Lung (tissue), 11 donors: ENCODE measurements at regions not wholly inside any gene's neighbourhood (a gene's known extent, or its start where the extent isn't known, plus 50 kb on each side); places are given as distances from the start of the nearest gene placed in this dataset.

Experiments used
- ATAC-seq: fragments of 200-7000 bp; cut with Tn5 transposase; one replicate; pipeline ENCODE4 v1.9.1; 2020; ENCODE audit warnings: moderate number of reproducible peaks; ENCODE audit not compliant: insufficient read depth, low FRiP score
- DNase-seq, 3 donors: peaks; one replicate each; pipeline ENCODE4 v3.0.0-alpha.2; 2013 to 2017
- H3K27ac ChIP-seq, 2 donors: one replicate each; pipeline ENCODE4 v1.5.1; 2013; ENCODE audit warnings: mild to moderate bottlenecking in 2 of 2, moderate library complexity in 2 of 2, control low read depth in 1 of 2, inconsistent platforms in 1 of 2, low read depth in 1 of 2, low read length in 1 of 2
- H3K27me3 ChIP-seq, 3 donors: one replicate each; pipeline ENCODE4 v1.5.1; 2013; ENCODE audit warnings: low read length in 2 of 3; ENCODE audit not compliant: control insufficient read depth in 3 of 3, insufficient read depth in 3 of 3
- H3K36me3 ChIP-seq, 4 donors: one replicate each; pipeline ENCODE4 v1.5.1; 2013; ENCODE audit warnings: low read length in 4 of 4, mild to moderate bottlenecking in 1 of 4, moderate library complexity in 1 of 4; ENCODE audit not compliant: control insufficient read depth in 4 of 4, insufficient read depth in 4 of 4
- H3K4me1 ChIP-seq, 5 donors: one replicate each; pipeline ENCODE4 v1.5.1; 2013; ENCODE audit warnings: low read length in 5 of 5, mild to moderate bottlenecking in 2 of 5, moderate library complexity in 1 of 5; ENCODE audit not compliant: control insufficient read depth in 5 of 5, insufficient read depth in 5 of 5
- H3K4me3 ChIP-seq: one replicate; pipeline ENCODE4 v1.5.1; 2013; ENCODE audit warnings: mild to moderate bottlenecking, control low read depth, moderate library complexity
- H3K9ac ChIP-seq, 2 donors: one replicate each; pipeline ENCODE4 v1.5.1; 2013; ENCODE audit warnings: low read length in 2 of 2, control low read depth in 1 of 2; ENCODE audit not compliant: insufficient read depth in 1 of 2
- H3K9me3 ChIP-seq, 4 donors: one replicate each; pipeline ENCODE4 v1.5.1; 2013; ENCODE audit warnings: low read length in 3 of 4, mild to moderate bottlenecking in 1 of 4, moderate library complexity in 1 of 4; ENCODE audit not compliant: control insufficient read depth in 4 of 4, insufficient read depth in 3 of 4
- WGBS, 2 donors: extraction: QIAGEN DNeasy Blood & Tissue Kit; methylation state at CpG; one replicate each; pipeline ENCODE4 v1.1.7; 2013; 5-methylcytosine and 5-hydroxymethylcytosine counted together
- TF ChIP-seq, protein P1 (sequence below): IDR thresholded peaks from 2 replicates; pipeline ENCODE4 v1.5.1; 2012; ENCODE audit warnings: mild to moderate bottlenecking; ENCODE audit errors: control extremely low read depth, extremely low read depth
- donor health status: control.
- donor health status: control.
- donor health status: Bipolar disorder and iron deficiency.
- donor health status: healthy.
- donor health status: DM: yes; HTN: yes; CAD: no.

DNA sequence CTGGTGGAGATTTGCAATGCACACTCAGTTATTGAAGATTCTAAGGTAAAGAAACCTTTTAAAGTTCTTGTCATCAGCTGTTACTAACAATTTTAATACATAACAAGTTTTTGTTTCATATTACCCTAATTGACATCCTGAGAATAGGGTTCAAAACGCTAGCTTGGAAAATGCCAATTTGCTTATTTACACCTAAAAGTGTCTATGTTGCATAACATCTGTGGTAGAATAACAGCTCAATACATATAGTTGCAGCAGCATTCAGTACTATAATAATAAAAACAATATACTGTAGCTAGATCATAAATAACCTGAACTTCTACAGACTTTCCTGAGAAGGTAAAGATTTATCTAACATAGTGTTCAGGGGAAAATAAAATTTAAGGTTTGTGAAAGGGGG is 219.0 kb downstream of the OSR1 start:
- Histone ChIP-seq H3K27ac (no peak overlapping the region), H3K9me3 (peaks cover 0 to 4% (median 0%) of the 10 kb centered on the region in 4 donors), H3K4me1 (peaks cover 0 to 14% (median 0%) of the 10 kb centered on the region in 5 donors), H3K27me3 (no peaks in the 10 kb centered on the region), H3K4me3 (no peak overlapping the region), H3K36me3 (no peaks in the 10 kb centered on the region), H3K9ac (no peak overlapping the region)
- TF ChIP-seq, protein P1, sequence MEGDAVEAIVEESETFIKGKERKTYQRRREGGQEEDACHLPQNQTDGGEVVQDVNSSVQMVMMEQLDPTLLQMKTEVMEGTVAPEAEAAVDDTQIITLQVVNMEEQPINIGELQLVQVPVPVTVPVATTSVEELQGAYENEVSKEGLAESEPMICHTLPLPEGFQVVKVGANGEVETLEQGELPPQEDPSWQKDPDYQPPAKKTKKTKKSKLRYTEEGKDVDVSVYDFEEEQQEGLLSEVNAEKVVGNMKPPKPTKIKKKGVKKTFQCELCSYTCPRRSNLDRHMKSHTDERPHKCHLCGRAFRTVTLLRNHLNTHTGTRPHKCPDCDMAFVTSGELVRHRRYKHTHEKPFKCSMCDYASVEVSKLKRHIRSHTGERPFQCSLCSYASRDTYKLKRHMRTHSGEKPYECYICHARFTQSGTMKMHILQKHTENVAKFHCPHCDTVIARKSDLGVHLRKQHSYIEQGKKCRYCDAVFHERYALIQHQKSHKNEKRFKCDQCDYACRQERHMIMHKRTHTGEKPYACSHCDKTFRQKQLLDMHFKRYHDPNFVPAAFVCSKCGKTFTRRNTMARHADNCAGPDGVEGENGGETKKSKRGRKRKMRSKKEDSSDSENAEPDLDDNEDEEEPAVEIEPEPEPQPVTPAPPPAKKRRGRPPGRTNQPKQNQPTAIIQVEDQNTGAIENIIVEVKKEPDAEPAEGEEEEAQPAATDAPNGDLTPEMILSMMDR, result no peak
- WGBS, 2 donors, result 80 to 83% methylated on average over 1 of the region's 1 CpG
- no peak for ATAC-seq
- DNase-seq, result no peak

DNA sequence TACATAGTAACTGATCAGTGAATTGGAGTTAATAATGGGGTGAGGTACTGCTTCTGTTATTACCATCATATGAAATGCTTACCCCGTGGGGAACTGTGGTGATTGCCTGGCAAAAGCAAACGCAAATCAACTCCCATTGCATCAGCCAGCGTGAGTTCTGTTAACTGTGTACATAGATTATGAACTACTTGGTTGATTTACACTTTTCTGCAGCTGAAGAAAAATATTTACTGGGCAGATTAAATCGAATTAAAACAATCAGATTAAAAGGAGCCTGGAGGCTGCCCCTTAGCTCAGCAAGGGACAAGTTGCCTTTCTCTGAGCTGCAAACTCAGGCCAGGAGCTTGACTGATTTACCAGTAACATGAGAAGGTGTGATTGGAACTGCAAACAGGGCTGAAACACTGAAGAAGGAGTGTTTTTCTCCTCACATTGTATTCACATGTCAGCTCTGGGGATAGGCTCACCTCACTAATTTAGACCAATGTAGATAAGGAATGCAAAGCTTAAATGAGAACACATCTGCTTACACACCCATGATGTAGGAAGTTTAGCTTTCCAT is 220.1 kb downstream of the OSR1 start:
- H3K27ac ChIP-seq, result no peak overlapping the region
- DNase-seq (no peak), ATAC-seq (no peak)
- H3K4me1 ChIP-seq, result peaks cover 0 to 14% (median 0%) of the 10 kb centered on the region in 5 donors
- no peak overlapping the region for H3K4me3 ChIP-seq
- no peaks in the 10 kb centered on the region for H3K36me3 ChIP-seq
- WGBS, 2 donors, result 66 to 73% methylated on average over 4 of the region's 4 CpGs
- TF ChIP-seq, protein P1, result no peak
- no peak overlapping the region for H3K9ac ChIP-seq
- H3K9me3 ChIP-seq, result peaks cover 0 to 4% (median 0%) of the 10 kb centered on the region in 4 donors
- no peaks in the 10 kb centered on the region for H3K27me3 ChIP-seq

DNA sequence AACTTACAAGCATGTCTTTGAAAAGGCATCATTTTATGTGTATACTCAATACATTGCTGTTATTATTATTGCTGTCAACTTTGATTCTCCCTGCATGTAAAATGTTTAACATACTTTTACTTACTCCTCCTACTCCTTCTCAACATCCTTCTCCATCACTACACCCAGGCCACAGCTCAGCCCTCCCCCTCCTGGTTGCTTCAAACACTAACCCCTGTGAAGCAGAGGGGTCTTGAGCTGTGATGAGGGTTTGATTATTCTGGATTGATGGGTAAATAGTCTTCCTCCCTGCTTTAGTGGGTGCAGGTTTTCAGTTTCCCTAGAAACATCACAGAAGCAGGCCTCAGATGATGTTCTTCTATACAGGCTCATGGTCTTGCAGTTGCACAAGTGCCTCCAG is 221.0 kb downstream of the OSR1 start:
- DNase-seq (no peak), ATAC-seq (no peak)
- H3K9ac ChIP-seq, result no peak overlapping the region
- H3K36me3 ChIP-seq, result no peaks in the 10 kb centered on the region
- TF ChIP-seq, protein P1, result no peak
- peaks cover 0 to 4% (median 0%) of the 10 kb centered on the region in 4 donors for H3K9me3 ChIP-seq
- H3K4me1 ChIP-seq, result peaks cover 0 to 17% (median 0%) of the 10 kb centered on the region in 5 donors
- H3K27me3 ChIP-seq, result no peaks in the 10 kb centered on the region
- H3K27ac ChIP-seq, result no peak overlapping the region
- H3K4me3 ChIP-seq, result no peak overlapping the region

DNA sequence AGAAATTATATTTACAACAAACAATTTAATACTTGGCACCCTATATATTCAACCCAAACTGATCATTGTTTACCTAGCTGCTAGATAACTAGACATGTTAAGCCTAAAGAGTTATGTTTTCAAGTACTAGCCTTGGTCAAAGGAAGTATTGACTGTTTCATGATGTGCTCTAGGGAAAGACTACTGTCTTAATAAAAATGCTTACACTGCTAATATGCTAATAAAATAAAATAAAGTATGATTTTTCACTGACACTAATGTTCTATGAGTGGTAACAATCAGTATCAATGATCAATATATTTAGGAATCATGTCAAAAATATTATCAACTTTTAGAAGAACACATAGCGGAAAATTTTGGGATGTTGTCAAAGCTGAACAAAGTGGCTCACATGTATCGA is 225.5 kb downstream of the OSR1 start:
- WGBS, 2 donors, result 93 to 95% methylated on average over 2 of the region's 2 CpGs
- peaks cover 0 to 4% (median 0%) of the 10 kb centered on the region in 4 donors for H3K9me3 ChIP-seq
- H3K4me3 ChIP-seq, result no peak overlapping the region
- H3K36me3 ChIP-seq, result no peaks in the 10 kb centered on the region
- H3K4me1 ChIP-seq, result peaks cover 0 to 30% (median 2%) of the 10 kb centered on the region in 5 donors
- H3K27ac ChIP-seq, result no peak overlapping the region
- no peaks in the 10 kb centered on the region for H3K27me3 ChIP-seq
- ATAC-seq, result no peak
- TF ChIP-seq, protein P1, result no peak
- no peak overlapping the region for H3K9ac ChIP-seq
- no peak for DNase-seq
